ENCODE measurements at regions not wholly inside any gene's neighbourhood (a gene's known extent, or its start where the extent isn't known, plus 50 kb on each side); places are given as distances from the start of the nearest gene placed in this dataset.

GRCh38 chr1:219778793-219779369 lies 149.5 kb downstream of the SLC30A10 start:
- no peak for TF ChIP-seq CTCF (IDR thresholded peaks at IDR 0.05)
- TF ChIP-seq POLR2A (IDR thresholded peaks at IDR 0.05) = no peak

Measured in lower leg skin (tissue), 3 donors.